GM12878 (cell line): ENCODE measurements at regions not wholly inside any gene's neighbourhood (a gene's known extent, or its start where the extent isn't known, plus 50 kb on each side); places are given as distances from the start of the nearest gene placed in this dataset.

Experiments
- ATAC-seq: fragments of 200-7000 bp; cut with Tn5 transposase; 3 replicates; pipeline ENCODE4 v1.9.1; 2020; ENCODE audit warnings: mild to moderate bottlenecking, moderate library complexity
- BruUV-seq: library from RNA; stranded (reverse); fragments of 400-500 nt; replicated peaks from 2 replicates; lab custom pipeline; 2021; lab: Mats Ljungman, UMichigan
- CTCF ChIA-PET: fragments of 300-600 bp; sonication (Branson Sonifier 250); formaldehyde crosslinking; extraction: SDS; loops from one replicate; lab custom pipeline; 2021; ENCODE audit warnings: inconsistent platforms; lab: Yijun Ruan, JAX
- POLR2A ChIA-PET: fragments of 350-600 bp; formaldehyde crosslinking; extraction: SDS; loops from one replicate; lab custom pipeline; 2021; ENCODE audit warnings: inconsistent platforms; lab: Charles Lee
- RAD21 ChIA-PET: fragments of 300-600 bp; sonication (Branson Sonifier 250); formaldehyde crosslinking; loops from one replicate; lab custom pipeline; 2023; ENCODE audit warnings: antibody characterized with exemption; ENCODE audit not compliant: unreplicated experiment; lab: Charles Lee
- SMC1A ChIA-PET: fragments of 300-600 bp; sonication (Branson Sonifier 250); formaldehyde crosslinking; loops from one replicate; lab custom pipeline; 2023; ENCODE audit not compliant: unreplicated experiment, uncharacterized antibody; lab: Charles Lee
- DNase-seq: peaks from one replicate; pipeline ENCODE4 v3.0.0-alpha.2; 2011; ENCODE audit warnings: low read depth, low spot score
- FAIRE-seq: peaks from 3 replicates; lab custom pipeline; 2011; peaks lifted over from hg19 to GRCh38; lab: Jason Lieb, UNC
- H2AFZ ChIP-seq: 2 replicates; pipeline ENCODE4 v1.6.0; 2011; ENCODE audit warnings: low read depth, low read length, control low read depth; ENCODE audit not compliant: control insufficient read depth
- H3K27ac ChIP-seq: 2 replicates; pipeline ENCODE4 v1.5.1; 2011; ENCODE audit warnings: control low read depth; ENCODE audit not compliant: control insufficient read depth, insufficient read depth
- H3K27me3 ChIP-seq, 2 experiments: replicated peaks in 1 of 2; 2 replicates each; pipeline versions ENCODE4 v1.6.0 to v1.6.1; 2011; ENCODE audit warnings: low read length in 1 of 2; ENCODE audit not compliant: control insufficient read depth in 2 of 2, insufficient read depth in 2 of 2
- H3K36me3 ChIP-seq, 2 experiments: 2 replicates each; pipeline ENCODE4 v1.5.1; 2011; ENCODE audit warnings: low read length in 1 of 2; ENCODE audit not compliant: control insufficient read depth in 2 of 2, insufficient read depth in 2 of 2
- H3K4me1 ChIP-seq: 2 replicates; pipeline ENCODE4 v1.6.1; 2011; ENCODE audit warnings: mild to moderate bottlenecking, low read length, moderate library complexity, mixed read lengths; ENCODE audit not compliant: control insufficient read depth, insufficient read depth
- H3K4me2 ChIP-seq: 2 replicates; pipeline ENCODE4 v1.6.0; 2011; ENCODE audit warnings: control low read depth; ENCODE audit not compliant: control insufficient read depth, insufficient read depth
- H3K4me3 ChIP-seq: fragments of 200-600 bp; sonication (generic); 2 replicates; pipeline ENCODE4 v1.5.1; 2016
- H3K79me2 ChIP-seq: 2 replicates; pipeline ENCODE4 v1.6.0; 2011; ENCODE audit warnings: low read length; ENCODE audit not compliant: control insufficient read depth, insufficient read depth
- H3K9ac ChIP-seq: 2 replicates; pipeline ENCODE4 v1.8.0; 2011; ENCODE audit warnings: low read length, control low read depth, mixed read lengths; ENCODE audit not compliant: control insufficient read depth, insufficient read depth
- H3K9me3 ChIP-seq: replicated peaks from 3 replicates; pipeline ENCODE4 v1.5.1; 2011; ENCODE audit warnings: mild to moderate bottlenecking, low read length; ENCODE audit not compliant: control insufficient read depth, insufficient read depth
- H4K20me1 ChIP-seq: 2 replicates; pipeline ENCODE4 v1.6.0; 2011; ENCODE audit not compliant: control insufficient read depth, insufficient read depth
- CREB1 ChIP-seq: IDR thresholded peaks from 2 replicates; pipeline ENCODE4 v1.6.1; 2012; ENCODE audit warnings: low read depth, mild to moderate bottlenecking, inconsistent platforms
- CREM ChIP-seq: IDR thresholded peaks from 2 replicates; pipeline ENCODE4 v1.6.1; 2014; ENCODE audit warnings: antibody characterized with exemption, low read depth
- EZH2 ChIP-seq: IDR thresholded peaks from 2 replicates; pipeline ENCODE4 v1.6.1; 2012; ENCODE audit warnings: low read depth, mild to moderate bottlenecking, control low read depth, inconsistent platforms, low read length, borderline replicate concordance; ENCODE audit not compliant: control insufficient read depth
- FOS ChIP-seq: IDR thresholded peaks from 3 replicates; pipeline ENCODE4 v1.6.1; 2011; ENCODE audit warnings: borderline replicate concordance; ENCODE audit not compliant: insufficient read length; ENCODE audit errors: extremely low read depth
- HDAC6 ChIP-seq: fragments of 200-600 bp; sonication (generic); IDR thresholded peaks from one replicate; pipeline ENCODE4 v1.8.0; 2017; ENCODE audit warnings: antibody characterized with exemption; ENCODE audit not compliant: unreplicated experiment
- HSF1 ChIP-seq: fragments of 150-350 bp; IDR thresholded peaks from 2 replicates; pipeline ENCODE4 v1.6.1; 2014; ENCODE audit warnings: mild to moderate bottlenecking, low read depth, low read length
- NFIC ChIP-seq: IDR thresholded peaks from 2 replicates; pipeline ENCODE4 v1.6.1; 2012; ENCODE audit warnings: low read depth, mild to moderate bottlenecking, inconsistent platforms, low read length, moderate library complexity
- NFXL1 ChIP-seq: fragments of 450-650 bp; IDR thresholded peaks from 2 replicates; pipeline ENCODE4 v1.6.1; 2017; ENCODE audit warnings: antibody characterized with exemption, mild to moderate bottlenecking, borderline replicate concordance
- POLR2A ChIP-seq: IDR thresholded peaks from 2 replicates; pipeline ENCODE4 v1.6.1; 2011; ENCODE audit warnings: low read depth, mild to moderate bottlenecking, low read length
- RCOR1 ChIP-seq: conservative IDR thresholded peaks from 2 replicates; pipeline ENCODE4 v1.6.1; 2012; ENCODE audit warnings: low read depth, low read length, improper control_type of control experiment
- SIX5 ChIP-seq: IDR thresholded peaks from 2 replicates; pipeline ENCODE4 v1.6.1; 2011; ENCODE audit warnings: mild to moderate bottlenecking, low read depth, low read length, moderate library complexity; ENCODE audit not compliant: severe bottlenecking
- SPI1 ChIP-seq: IDR thresholded peaks from 2 replicates; pipeline ENCODE4 v1.6.1; 2011; ENCODE audit warnings: low read depth, mild to moderate bottlenecking, low read length, moderate library complexity, borderline replicate concordance; ENCODE audit not compliant: insufficient read depth
- TCF3 ChIP-seq: IDR thresholded peaks from 2 replicates; pipeline ENCODE4 v1.6.1; 2012; ENCODE audit warnings: low read depth, mild to moderate bottlenecking, low read length, borderline replicate concordance; ENCODE audit not compliant: insufficient read depth
- ZBTB11 ChIP-seq: fragments of 450-650 bp; formaldehyde crosslinking; IDR thresholded peaks from 2 replicates; pipeline ENCODE4 v1.5.0; 2022; ENCODE audit warnings: mild to moderate bottlenecking, missing genetic modification characterization
- ZNF207 ChIP-seq: fragments of 450-650 bp; IDR thresholded peaks from 2 replicates; pipeline ENCODE4 v1.6.1; 2014; ENCODE audit warnings: antibody characterized with exemption, mild to moderate bottlenecking, borderline replicate concordance
- WGBS: methylation state at CpG from one replicate; pipeline ENCODE4 v1.1.6; 2016; ENCODE audit warnings: low lambda C conversion rate; ENCODE audit not compliant: insufficient replicate concordance, insufficient coverage; ENCODE audit errors: missing lambda C conversion rate; 5-methylcytosine and 5-hydroxymethylcytosine counted together
- in situ Hi-C: fragments of 300-500 bp; cut with MboI; formaldehyde crosslinking; loops from 9 replicates; pipeline ENCODE4 v1.14.3; 2018; ENCODE audit warnings: mixed read lengths
- intact Hi-C: fragments of 100-400 bp; cut with micrococcal nuclease; formaldehyde crosslinking; loops from one replicate; pipeline ENCODE4 v1.14.2; 2022; ENCODE audit not compliant: unreplicated experiment

- SMC1A ChIA-PET, result no interaction called here
- BruUV-seq, result no TSS peak
These were observed 232.6 kb downstream of the MED10 start for GRCh38 chr5:6145616-6146237.

More at GRCh38 chr5:6145616-6146237, 232.6 kb downstream of the MED10 start:
- Histone ChIP-seq H3K4me2 (no peak overlapping the region), H3K9me3 (no peaks in the 10 kb centered on the region), H3K4me3 (no peak overlapping the region), H3K79me2 (no peaks in the 10 kb centered on the region), H3K36me3 (no peaks in the 10 kb centered on the region)
- no peak for ATAC-seq
- TF ChIP-seq FOS (no peak), ZNF207 (no peak), HSF1 (no peak), RCOR1 (no peak), NFIC (no peak), TCF3 (no peak), ZBTB11 (CRISPR knock-in tag) (no peak), HDAC6 (no peak), POLR2A (no peak), SIX5 (no peak), CREB1 (no peak), NFXL1 (no peak), EZH2 (no peak), SPI1 (no peak), CREM (no peak)
- TF ChIP-seq, all 136 proteins: peak for 0
- FAIRE-seq, result no peak
- H3K4me1 ChIP-seq, result no peaks in the 10 kb centered on the region
- in situ Hi-C loops, result no loop called here
- H2AFZ ChIP-seq, result no peak overlapping the region
- no peaks in the 10 kb centered on the region for H4K20me1 ChIP-seq
- RAD21 ChIA-PET, result no interaction called here
- CTCF ChIA-PET, result no interaction called here
- WGBS, result 39% methylated on average over 4 of the region's 4 CpGs
- no peak overlapping the region for H3K27ac ChIP-seq
- DNase-seq, result no peak
- POLR2A ChIA-PET, result no interaction called here
- intact Hi-C loops, result no loop called here
- no peaks in the 10 kb centered on the region for H3K27me3 ChIP-seq
- H3K9ac ChIP-seq, result no peak overlapping the region
